HG03196 (cell line): ENCODE measurements at regions not wholly inside any gene's neighbourhood (a gene's known extent, or its start where the extent isn't known, plus 50 kb on each side); places are given as distances from the start of the nearest gene placed in this dataset.
"Not testable (repeated sequence)": the region's sequence is repeated elsewhere in the genome, so short reads cannot be mapped to it uniquely, and the experiment has no call there.

ENCODE experiments used
- ATAC-seq: cut with Tn5 transposase; IDR thresholded peaks from one replicate; pipeline ENCODE4 v1.9.1; 2021; ENCODE audit not compliant: unreplicated experiment

GRCh38 chr5:127213231-127213630, 77.4 kb upstream of the MEGF10 start:
- no peak for ATAC-seq

GRCh38 chr5:127216143-127216542, 74.5 kb upstream of the MEGF10 start:
- ATAC-seq = no peak

GRCh38 chr5:127216898-127217675, 73.5 kb upstream of the MEGF10 start:
- no peak for ATAC-seq

- not testable (repeated sequence) for ATAC-seq
These were observed 68.7 kb upstream of the MEGF10 start for GRCh38 chr5:127221936-127222335.

- ATAC-seq = peak; percentile 57
These were observed 67.9 kb upstream of the MEGF10 start for GRCh38 chr5:127222571-127223156.

- peak; percentile 11 for ATAC-seq
These were observed 67.2 kb upstream of the MEGF10 start for GRCh38 chr5:127223256-127223974.

- ATAC-seq = no peak
These were observed 62.7 kb upstream of the MEGF10 start for GRCh38 chr5:127227881-127228280.

- no peak for ATAC-seq
These were observed 61.9 kb upstream of the MEGF10 start for GRCh38 chr5:127228540-127229184.

GRCh38 chr5:127229185-127229889, 61.3 kb upstream of the MEGF10 start:
- peak; percentile 86 for ATAC-seq

GRCh38 chr5:127231118-127231517, 59.5 kb upstream of the MEGF10 start:
- no peak for ATAC-seq

GRCh38 chr5:127233590-127233989, 57.0 kb upstream of the MEGF10 start:
- ATAC-seq = no peak

- ATAC-seq = no peak
These were observed 55.5 kb upstream of the MEGF10 start for GRCh38 chr5:127235136-127235535.

GRCh38 chr5:127236254-127236653, 54.3 kb upstream of the MEGF10 start:
- no peak for ATAC-seq
